BJ (cell line): ENCODE measurements at regions not wholly inside any gene's neighbourhood (a gene's known extent, or its start where the extent isn't known, plus 50 kb on each side); places are given as distances from the start of the nearest gene placed in this dataset.

Experiments
- CTCF ChIA-PET: fragments of 350-600 bp; formaldehyde crosslinking; extraction: SDS; loops from one replicate; lab custom pipeline; 2021; ENCODE audit warnings: antibody characterized with exemption, inconsistent platforms; lab: Yijun Ruan, JAX
- POLR2A ChIA-PET: fragments of 300-600 bp; sonication (Branson Sonifier 250); formaldehyde crosslinking; extraction: SDS; loops from one replicate; lab custom pipeline; 2021; ENCODE audit warnings: antibody characterized with exemption; lab: Charles Lee
- DNase-seq: peaks from one replicate; pipeline ENCODE4 v3.0.0-alpha.2; 2011; ENCODE audit warnings: low read depth
- H3K27me3 ChIP-seq: 2 replicates; pipeline ENCODE4 v1.6.0; 2011; ENCODE audit warnings: low read length; ENCODE audit not compliant: control insufficient read depth, insufficient read depth
- H3K36me3 ChIP-seq: 2 replicates; pipeline ENCODE4 v1.5.1; 2011; ENCODE audit warnings: low read length; ENCODE audit not compliant: control insufficient read depth, insufficient read depth
- H3K4me3 ChIP-seq: 2 replicates; pipeline ENCODE4 v1.5.1; 2011; ENCODE audit warnings: low read depth, mild to moderate bottlenecking, control low read depth, low read length
- TF ChIP-seq, protein P1 (sequence below): IDR thresholded peaks from 2 replicates; pipeline ENCODE4 v1.5.1; 2011; ENCODE audit warnings: low read depth, mild to moderate bottlenecking, control low read depth, inconsistent platforms, low read length, moderate library complexity; ENCODE audit not compliant: insufficient read depth

- Histone ChIP-seq H3K4me3 (no peak overlapping the region), H3K36me3 (no peaks in the 10 kb centered on the region), H3K27me3 (no peaks in the 10 kb centered on the region)
- ChIA-PET CTCF (interaction anchor here (1.4 kb wide), 1 partner anchor 13 kb away, joined by 6 read pairs; no protein-coding TSS in a partner anchor), POLR2A (no interaction called here)
- TF ChIP-seq, protein P1, sequence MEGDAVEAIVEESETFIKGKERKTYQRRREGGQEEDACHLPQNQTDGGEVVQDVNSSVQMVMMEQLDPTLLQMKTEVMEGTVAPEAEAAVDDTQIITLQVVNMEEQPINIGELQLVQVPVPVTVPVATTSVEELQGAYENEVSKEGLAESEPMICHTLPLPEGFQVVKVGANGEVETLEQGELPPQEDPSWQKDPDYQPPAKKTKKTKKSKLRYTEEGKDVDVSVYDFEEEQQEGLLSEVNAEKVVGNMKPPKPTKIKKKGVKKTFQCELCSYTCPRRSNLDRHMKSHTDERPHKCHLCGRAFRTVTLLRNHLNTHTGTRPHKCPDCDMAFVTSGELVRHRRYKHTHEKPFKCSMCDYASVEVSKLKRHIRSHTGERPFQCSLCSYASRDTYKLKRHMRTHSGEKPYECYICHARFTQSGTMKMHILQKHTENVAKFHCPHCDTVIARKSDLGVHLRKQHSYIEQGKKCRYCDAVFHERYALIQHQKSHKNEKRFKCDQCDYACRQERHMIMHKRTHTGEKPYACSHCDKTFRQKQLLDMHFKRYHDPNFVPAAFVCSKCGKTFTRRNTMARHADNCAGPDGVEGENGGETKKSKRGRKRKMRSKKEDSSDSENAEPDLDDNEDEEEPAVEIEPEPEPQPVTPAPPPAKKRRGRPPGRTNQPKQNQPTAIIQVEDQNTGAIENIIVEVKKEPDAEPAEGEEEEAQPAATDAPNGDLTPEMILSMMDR = no peak
- DNase-seq = no peak
These were observed 164.9 kb upstream of the CSNK1A1L start for GRCh38 chr13:37270226-37271001.

GRCh38 chr13:37263871-37264270 is 158.4 kb upstream of the CSNK1A1L start:
- no peak overlapping the region for H3K4me3 ChIP-seq
- H3K36me3 ChIP-seq = no peaks in the 10 kb centered on the region
- DNase-seq = no peak
- POLR2A ChIA-PET = no interaction called here
- TF ChIP-seq, protein P1 = no peak
- H3K27me3 ChIP-seq = no peaks in the 10 kb centered on the region
- CTCF ChIA-PET = interaction anchor here (1.3 kb wide), 1 partner anchor 9 kb away, joined by 3 read pairs; no protein-coding TSS in a partner anchor

DNA sequence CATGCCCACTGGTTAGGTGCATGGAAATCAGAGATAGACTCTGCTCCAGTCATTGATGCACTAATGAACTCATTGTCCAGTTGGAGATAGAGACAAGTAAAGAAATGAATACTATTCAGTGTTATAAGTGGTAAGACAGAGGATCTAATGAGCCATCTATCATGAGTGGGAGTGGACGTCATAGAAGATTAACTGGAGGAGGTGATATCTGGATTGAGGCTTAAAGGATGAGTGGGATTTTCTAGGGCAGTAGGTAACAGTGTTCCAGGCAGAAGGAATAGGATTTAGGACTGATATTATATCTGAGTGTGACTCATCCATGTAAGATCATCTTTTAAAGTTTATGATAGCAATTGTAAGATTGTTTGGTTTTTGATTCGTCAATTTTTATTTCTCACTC is 152.2 kb upstream of the CSNK1A1L start:
- no peak for DNase-seq
- H3K36me3 ChIP-seq = no peaks in the 10 kb centered on the region
- TF ChIP-seq, protein P1 = no peak
- CTCF ChIA-PET = interaction anchor here (1.6 kb wide), 1 partner anchor 12 kb away, joined by 6 read pairs; no protein-coding TSS in a partner anchor
- no peak overlapping the region for H3K4me3 ChIP-seq
- no peaks in the 10 kb centered on the region for H3K27me3 ChIP-seq
- POLR2A ChIA-PET = no interaction called here

DNA sequence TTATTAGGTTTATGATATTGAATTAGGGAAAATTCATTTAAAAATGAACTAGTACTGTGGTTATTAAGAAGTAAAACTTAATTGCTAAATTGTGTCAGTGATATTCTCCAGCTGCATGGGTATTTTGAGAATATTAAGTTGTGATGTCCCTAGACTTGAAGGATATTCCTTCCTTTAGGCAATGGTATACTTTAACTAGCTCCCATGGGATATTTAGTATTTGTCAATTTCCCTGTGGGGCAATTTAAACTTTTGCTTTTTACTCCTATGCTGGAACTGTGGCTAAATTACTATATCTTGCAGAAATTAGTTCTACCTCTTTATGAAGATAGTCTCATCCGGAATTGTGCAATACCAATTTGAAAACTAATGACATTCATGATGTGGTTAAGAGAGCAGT is 151.6 kb upstream of the CSNK1A1L start:
- Histone ChIP-seq H3K4me3 (no peak overlapping the region), H3K36me3 (no peaks in the 10 kb centered on the region), H3K27me3 (no peaks in the 10 kb centered on the region)
- ChIA-PET CTCF (interaction anchor here (1.6 kb wide), 1 partner anchor 13 kb away, joined by 6 read pairs; no protein-coding TSS in a partner anchor), POLR2A (no interaction called here)
- DNase-seq = no peak
- TF ChIP-seq, protein P1 = no peak

- H3K36me3 ChIP-seq = no peaks in the 10 kb centered on the region
- DNase-seq = no peak
- no peaks in the 10 kb centered on the region for H3K27me3 ChIP-seq
- TF ChIP-seq, protein P1 = no peak
- CTCF ChIA-PET = no interaction called here
- no peak overlapping the region for H3K4me3 ChIP-seq
- POLR2A ChIA-PET = no interaction called here
These were observed 136.3 kb upstream of the CSNK1A1L start for GRCh38 chr13:37241786-37242185.
